Skeletal muscle satellite cell (primary cell): ENCODE measurements at regions not wholly inside any gene's neighbourhood (a gene's known extent, or its start where the extent isn't known, plus 50 kb on each side); places are given as distances from the start of the nearest gene placed in this dataset.

ENCODE experiments used
- H3K27me3 ChIP-seq: 2 replicates; pipeline ENCODE4 v1.7.0; 2013; ENCODE audit warnings: low read length; ENCODE audit not compliant: control insufficient read depth, insufficient read depth
- H3K36me3 ChIP-seq: 2 replicates; pipeline ENCODE4 v1.7.0; 2013; ENCODE audit warnings: mild to moderate bottlenecking, control low read depth, low read length; ENCODE audit not compliant: insufficient read depth
- H3K4me1 ChIP-seq: 2 replicates; pipeline ENCODE4 v1.7.0; 2013; ENCODE audit warnings: low read length; ENCODE audit not compliant: control insufficient read depth, insufficient read depth
- H3K4me2 ChIP-seq: 2 replicates; pipeline ENCODE4 v1.7.0; 2013; ENCODE audit warnings: mild to moderate bottlenecking, low read length
- H3K4me3 ChIP-seq: 2 replicates; pipeline ENCODE4 v1.7.0; 2013; ENCODE audit warnings: low read length
- H3K9ac ChIP-seq: 2 replicates; pipeline ENCODE4 v1.7.0; 2013; ENCODE audit warnings: mild to moderate bottlenecking, low read depth, low read length, moderate library complexity
- H3K9me3 ChIP-seq: replicated peaks from 2 replicates; pipeline ENCODE4 v1.7.0; 2013; ENCODE audit warnings: mild to moderate bottlenecking, control low read depth, low read length

- Histone ChIP-seq H3K4me1 (no peaks in the 10 kb centered on the region), H3K27me3 (no peaks in the 10 kb centered on the region), H3K9me3 (no peaks in the 10 kb centered on the region), H3K4me3 (no peak overlapping the region), H3K9ac (no peak overlapping the region), H3K36me3 (no peaks in the 10 kb centered on the region), H3K4me2 (no peak overlapping the region)
Observed at GRCh38 chr3:132854856-132855535, 132.8 kb upstream of the NPHP3 start.

GRCh38 chr3:132847849-132848625, 125.8 kb upstream of the NPHP3 start:
- H3K36me3 ChIP-seq, result no peaks in the 10 kb centered on the region
- H3K9me3 ChIP-seq, result no peaks in the 10 kb centered on the region
- no peaks in the 10 kb centered on the region for H3K27me3 ChIP-seq
- H3K4me1 ChIP-seq, result no peaks in the 10 kb centered on the region
- no peak overlapping the region for H3K9ac ChIP-seq
- no peak overlapping the region for H3K4me2 ChIP-seq
- no peak overlapping the region for H3K4me3 ChIP-seq

- Histone ChIP-seq H3K9me3 (no peaks in the 10 kb centered on the region), H3K27me3 (no peaks in the 10 kb centered on the region), H3K4me3 (no peak overlapping the region), H3K4me1 (no peaks in the 10 kb centered on the region), H3K36me3 (no peaks in the 10 kb centered on the region), H3K4me2 (no peak overlapping the region), H3K9ac (no peak overlapping the region)
Observed at GRCh38 chr3:132843851-132844553, 121.8 kb upstream of the NPHP3 start.

DNA sequence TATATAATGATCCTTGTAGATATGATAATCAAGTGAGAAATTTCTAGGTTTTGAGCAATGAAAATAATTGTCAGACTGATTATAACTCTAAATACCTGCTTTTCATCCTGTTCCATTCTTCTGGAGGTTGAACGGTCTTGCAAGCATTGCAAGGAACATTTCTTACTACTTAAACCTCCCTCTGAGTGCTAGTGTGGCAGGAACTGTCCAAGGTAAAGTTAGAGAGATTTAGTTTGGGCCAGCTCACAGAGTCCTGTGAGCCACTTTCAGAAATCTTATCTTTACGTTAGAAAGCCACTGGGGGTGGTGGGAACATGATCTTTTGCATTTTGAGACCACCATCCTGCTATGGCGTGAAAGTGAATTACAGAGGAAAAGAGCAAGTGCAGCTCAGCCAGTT, 121.1 kb upstream of the NPHP3 start:
- no peaks in the 10 kb centered on the region for H3K36me3 ChIP-seq
- no peaks in the 10 kb centered on the region for H3K9me3 ChIP-seq
- no peaks in the 10 kb centered on the region for H3K4me1 ChIP-seq

GRCh38 chr3:132841621-132842020, 119.4 kb upstream of the NPHP3 start:
- Histone ChIP-seq H3K4me2 (no peak overlapping the region), H3K4me3 (no peak overlapping the region), H3K9ac (no peak overlapping the region), H3K9me3 (no peaks in the 10 kb centered on the region), H3K27me3 (no peaks in the 10 kb centered on the region), H3K36me3 (no peaks in the 10 kb centered on the region), H3K4me1 (no peaks in the 10 kb centered on the region)

More for the DNA sequence above, 121.1 kb upstream of the NPHP3 start:
- Histone ChIP-seq H3K9ac (no peak overlapping the region), H3K4me3 (no peak overlapping the region), H3K4me2 (no peak overlapping the region), H3K27me3 (no peaks in the 10 kb centered on the region)

DNA sequence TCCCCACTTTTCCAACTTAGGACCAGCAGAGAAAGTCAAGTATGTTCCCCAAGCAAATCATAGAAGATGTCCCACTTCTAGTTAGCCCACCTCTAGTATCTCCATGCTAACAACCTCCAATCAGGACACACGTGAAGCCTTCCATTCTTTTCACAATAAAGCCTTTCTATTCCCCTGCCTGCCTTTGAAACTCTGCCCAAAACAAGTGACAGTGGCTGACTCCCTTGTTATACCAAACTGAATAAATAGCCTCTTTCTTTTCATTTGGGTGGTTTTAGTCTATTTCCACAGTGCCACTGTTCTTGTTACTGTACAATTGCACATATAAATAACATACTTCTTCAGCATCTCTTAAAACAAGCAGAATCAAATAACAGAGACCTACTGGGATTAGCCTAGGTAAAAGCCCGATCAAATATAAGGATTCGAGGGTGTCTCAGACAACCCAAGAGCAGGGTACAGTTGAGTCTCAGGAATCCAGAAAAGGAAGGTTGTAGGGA, 118.0 kb upstream of the NPHP3 start:
- Histone ChIP-seq H3K4me3 (no peak overlapping the region), H3K27me3 (no peaks in the 10 kb centered on the region)

DNA sequence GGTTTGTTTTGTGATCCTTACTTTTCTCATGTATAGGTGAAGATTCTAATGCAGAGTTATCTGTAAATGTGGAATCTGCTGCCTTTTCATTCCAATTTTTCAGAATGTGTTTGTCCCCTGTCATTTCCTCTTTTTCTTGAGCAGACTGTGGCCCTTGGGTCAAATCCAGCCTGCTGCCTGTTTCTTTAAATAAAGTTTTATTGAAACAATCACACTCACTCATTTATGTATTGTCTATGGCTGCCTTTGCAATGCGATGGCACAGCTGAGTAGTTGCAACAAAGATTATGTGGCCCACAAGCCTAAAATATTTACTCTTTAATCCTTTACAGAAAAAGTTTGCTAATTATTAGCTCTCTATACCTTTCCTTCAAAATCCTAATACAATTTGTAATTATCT, 116.3 kb upstream of the NPHP3 start:
- Histone ChIP-seq H3K4me1 (no peaks in the 10 kb centered on the region), H3K4me2 (no peak overlapping the region), H3K27me3 (no peaks in the 10 kb centered on the region), H3K9ac (no peak overlapping the region), H3K36me3 (no peaks in the 10 kb centered on the region), H3K4me3 (no peak overlapping the region), H3K9me3 (no peaks in the 10 kb centered on the region)

More for the DNA sequence above, 118.0 kb upstream of the NPHP3 start:
- Histone ChIP-seq H3K4me1 (no peaks in the 10 kb centered on the region), H3K36me3 (no peaks in the 10 kb centered on the region), H3K4me2 (no peak overlapping the region), H3K9me3 (no peaks in the 10 kb centered on the region), H3K9ac (no peak overlapping the region)

DNA sequence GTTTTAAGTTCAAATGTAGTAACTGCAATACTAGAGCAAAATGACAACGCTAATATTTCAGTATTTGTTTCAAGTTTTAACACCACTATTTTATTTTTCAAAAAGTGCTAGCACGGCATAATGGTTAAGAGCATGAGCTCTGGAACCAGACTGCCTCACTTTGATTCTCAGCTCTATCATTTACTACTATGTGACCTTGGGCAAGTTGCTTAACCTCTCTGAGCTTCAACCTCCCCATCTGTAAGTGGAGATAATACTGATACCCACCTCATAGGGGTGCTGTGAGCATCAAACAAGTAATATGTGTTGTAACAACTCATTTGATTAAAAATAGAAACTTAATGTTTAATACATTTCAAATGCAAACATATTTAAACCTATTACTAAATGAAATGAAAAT, 115.4 kb upstream of the NPHP3 start:
- H3K4me2 ChIP-seq, result no peak overlapping the region
- H3K27me3 ChIP-seq, result no peaks in the 10 kb centered on the region
- no peaks in the 10 kb centered on the region for H3K9me3 ChIP-seq
- no peaks in the 10 kb centered on the region for H3K4me1 ChIP-seq
- no peaks in the 10 kb centered on the region for H3K36me3 ChIP-seq
- H3K4me3 ChIP-seq, result no peak overlapping the region
- no peak overlapping the region for H3K9ac ChIP-seq

GRCh38 chr3:132834356-132834755, 112.1 kb upstream of the NPHP3 start:
- no peaks in the 10 kb centered on the region for H3K4me1 ChIP-seq
- no peak overlapping the region for H3K4me2 ChIP-seq
- no peaks in the 10 kb centered on the region for H3K9me3 ChIP-seq
- no peaks in the 10 kb centered on the region for H3K36me3 ChIP-seq
- no peak overlapping the region for H3K9ac ChIP-seq
- H3K27me3 ChIP-seq, result no peaks in the 10 kb centered on the region
- no peak overlapping the region for H3K4me3 ChIP-seq

DNA sequence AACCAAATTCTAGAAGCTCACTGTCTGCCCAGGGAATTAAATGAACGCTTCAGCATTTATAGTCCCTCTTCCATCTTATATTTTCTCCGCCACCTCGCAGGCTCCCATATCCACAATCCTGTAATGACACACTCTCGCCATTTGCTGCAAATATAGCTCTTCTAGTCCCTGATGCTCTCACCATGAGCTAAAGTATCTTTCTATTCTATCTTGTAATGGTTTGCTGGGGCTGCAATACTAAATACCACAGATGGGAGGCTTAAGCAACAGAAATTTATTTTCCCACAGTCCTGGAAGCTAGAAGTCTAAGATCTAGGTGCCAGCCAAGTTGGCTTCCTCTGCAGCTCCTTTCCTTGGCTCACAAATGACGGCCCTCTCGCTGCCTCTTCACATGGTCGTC, 106.9 kb upstream of the NPHP3 start:
- Histone ChIP-seq H3K9me3 (no peaks in the 10 kb centered on the region), H3K4me2 (no peak overlapping the region), H3K4me1 (no peaks in the 10 kb centered on the region), H3K36me3 (no peaks in the 10 kb centered on the region), H3K27me3 (no peaks in the 10 kb centered on the region), H3K9ac (no peak overlapping the region), H3K4me3 (no peak overlapping the region)

GRCh38 chr3:132822837-132823236, 100.6 kb upstream of the NPHP3 start:
- Histone ChIP-seq H3K4me3 (no peak overlapping the region), H3K9me3 (no peaks in the 10 kb centered on the region), H3K9ac (no peak overlapping the region), H3K36me3 (no peaks in the 10 kb centered on the region), H3K27me3 (peaks cover 5% of the 10 kb centered on the region), H3K4me1 (no peaks in the 10 kb centered on the region), H3K4me2 (no peak overlapping the region)
